Pancreas (tissue), 10 donors: ENCODE measurements at regions not wholly inside any gene's neighbourhood (a gene's known extent, or its start where the extent isn't known, plus 50 kb on each side); places are given as distances from the start of the nearest gene placed in this dataset.

ENCODE experiments used
- ATAC-seq, 4 donors: fragments of 200-7000 bp; cut with Tn5 transposase; one replicate each; pipeline versions ENCODE4 v1.8.0 to v1.9.1; 2020; ENCODE audit warnings: mild to moderate bottlenecking in 4 of 4, moderate library complexity in 4 of 4
- DNase-seq, 6 donors: peaks; one replicate each; pipeline ENCODE4 v3.0.0-alpha.2; 2020
- FAIRE-seq: peaks from 2 replicates; lab custom pipeline; 2012; peaks lifted over from hg19 to GRCh38; lab: Jason Lieb, UNC
- H3K27ac ChIP-seq, 4 donors: fragments of 200-600 bp; sonication (generic); 1 replicate in 3 of 4; 2 replicates in 1 of 4; pipeline versions ENCODE4 v1.5.0 to v1.8.0; 2020
- H3K27me3 ChIP-seq, 4 donors: fragments of 200-600 bp; one replicate each; pipeline ENCODE4 v1.8.0; 2021
- H3K36me3 ChIP-seq, 3 donors: fragments of 200-600 bp; sonication (generic) in 1 of 3; one replicate each; pipeline versions ENCODE4 v1.5.0 to v1.8.0; 2020 to 2021
- H3K4me1 ChIP-seq, 3 donors: fragments of 200-600 bp; one replicate each; pipeline ENCODE4 v1.8.0; 2021
- H3K4me3 ChIP-seq, 4 donors: fragments of 200-600 bp; sonication (generic) in 2 of 4; one replicate each; pipeline versions ENCODE4 v1.5.0 to v1.8.0; 2020 to 2021
- H3K9me3 ChIP-seq, 4 donors: fragments of 200-600 bp; one replicate each; pipeline ENCODE4 v1.8.0; 2021
- WGBS, 2 donors: extraction: QIAGEN DNeasy Blood & Tissue Kit; methylation state at CpG; one replicate each; pipeline ENCODE4 v1.1.7; 2013; 5-methylcytosine and 5-hydroxymethylcytosine counted together
- intact Hi-C, 3 donors: fragments of 100-400 bp; cut with DNase I; formaldehyde crosslinking; loops; one replicate each; pipeline versions ENCODE4 v1.11.1 to v1.14.2; 2022
- TF ChIP-seq, protein P1 (sequence below), 4 donors: fragments of 200-600 bp; sonication (generic) in 3 of 4; IDR thresholded peaks; one replicate each; pipeline versions ENCODE4 v1.5.0 to v1.8.0; 2021; ENCODE audit warnings: antibody characterized with exemption in 4 of 4
- donor health status: healthy with polysubstance abuse.
- donor health status: DM: no; HTN: no; CAD: no; lungs with moderate emphysema.
- donor health status: DM: no; HTN: no; CAD: no.
- donor health status: control.
- donor health status: control.
- donor health status: Bipolar disorder and iron deficiency.
- donor health status: DM: yes; HTN: yes; CAD: no.
- donor health status: DM: no; HTN: no; CAD: no.
- donor health status: DM: no; HTN: no; CAD: no.
- donor health status: DM: yes; HTN: yes; CAD: no.

DNA sequence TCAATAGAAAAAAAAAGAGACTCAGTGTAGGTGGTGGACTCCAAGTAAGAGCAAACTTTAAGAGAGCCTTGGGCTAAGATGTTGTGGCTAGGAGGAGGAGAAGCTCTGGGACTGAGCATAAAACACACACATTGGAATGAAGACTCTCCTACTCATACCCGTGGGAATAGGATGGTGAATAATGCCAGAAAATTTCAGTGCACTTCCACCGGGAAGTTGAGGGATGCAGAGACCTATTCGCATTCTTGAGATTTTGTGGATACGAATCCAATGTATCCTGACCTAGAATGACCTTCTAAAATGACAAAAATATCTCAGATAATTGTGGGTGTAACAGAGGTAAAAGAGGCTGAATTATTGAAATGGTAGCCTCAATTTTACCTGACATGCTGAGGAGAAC lies 388.7 kb upstream of the SGO1 start:
- intact Hi-C loops, result no loop called here
- no peak overlapping the region for H3K4me3 ChIP-seq
- ATAC-seq, result no peak
- DNase-seq, result no peak
- H3K27ac ChIP-seq, result no peak overlapping the region
- FAIRE-seq, result no peak
- no peaks in the 10 kb centered on the region for H3K9me3 ChIP-seq
- WGBS, 2 donors, result 83 to 84% methylated on average over 4 of the region's 4 CpGs
- TF ChIP-seq, protein P1, sequence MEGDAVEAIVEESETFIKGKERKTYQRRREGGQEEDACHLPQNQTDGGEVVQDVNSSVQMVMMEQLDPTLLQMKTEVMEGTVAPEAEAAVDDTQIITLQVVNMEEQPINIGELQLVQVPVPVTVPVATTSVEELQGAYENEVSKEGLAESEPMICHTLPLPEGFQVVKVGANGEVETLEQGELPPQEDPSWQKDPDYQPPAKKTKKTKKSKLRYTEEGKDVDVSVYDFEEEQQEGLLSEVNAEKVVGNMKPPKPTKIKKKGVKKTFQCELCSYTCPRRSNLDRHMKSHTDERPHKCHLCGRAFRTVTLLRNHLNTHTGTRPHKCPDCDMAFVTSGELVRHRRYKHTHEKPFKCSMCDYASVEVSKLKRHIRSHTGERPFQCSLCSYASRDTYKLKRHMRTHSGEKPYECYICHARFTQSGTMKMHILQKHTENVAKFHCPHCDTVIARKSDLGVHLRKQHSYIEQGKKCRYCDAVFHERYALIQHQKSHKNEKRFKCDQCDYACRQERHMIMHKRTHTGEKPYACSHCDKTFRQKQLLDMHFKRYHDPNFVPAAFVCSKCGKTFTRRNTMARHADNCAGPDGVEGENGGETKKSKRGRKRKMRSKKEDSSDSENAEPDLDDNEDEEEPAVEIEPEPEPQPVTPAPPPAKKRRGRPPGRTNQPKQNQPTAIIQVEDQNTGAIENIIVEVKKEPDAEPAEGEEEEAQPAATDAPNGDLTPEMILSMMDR (IDR thresholded peaks at IDR 0.05), result no peak
- H3K27me3 ChIP-seq, result no peaks in the 10 kb centered on the region
- no peaks in the 10 kb centered on the region for H3K36me3 ChIP-seq
- H3K4me1 ChIP-seq, result no peaks in the 10 kb centered on the region

DNA sequence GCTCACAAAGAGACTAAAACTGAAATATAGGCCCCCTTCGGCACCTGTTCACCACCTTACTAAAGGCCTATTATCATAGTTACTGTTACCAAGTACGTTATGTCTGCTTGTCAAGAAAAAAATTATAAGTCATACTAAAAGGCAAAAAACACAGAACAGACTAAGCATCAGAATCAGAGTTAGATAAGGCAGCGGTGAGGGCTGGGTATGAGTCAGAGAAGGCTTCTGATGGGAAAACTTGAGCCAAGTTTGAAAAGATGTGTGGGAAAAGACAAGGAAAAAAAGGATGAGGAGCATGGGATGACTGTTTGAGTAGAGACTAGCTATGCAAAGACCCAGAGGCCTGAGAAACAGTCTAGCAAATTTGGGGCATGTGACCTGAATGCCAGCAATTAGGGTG lies 387.2 kb upstream of the SGO1 start:
- Histone ChIP-seq H3K9me3 (no peaks in the 10 kb centered on the region), H3K4me3 (no peak overlapping the region), H3K36me3 (no peaks in the 10 kb centered on the region), H3K27ac (no peak overlapping the region), H3K4me1 (no peaks in the 10 kb centered on the region), H3K27me3 (no peaks in the 10 kb centered on the region)
- 89 to 91% methylated on average over 3 of the region's 3 CpGs for WGBS, 2 donors
- FAIRE-seq (no peak), ATAC-seq (no peak), DNase-seq (no peak)
- TF ChIP-seq, protein P1 (IDR thresholded peaks at IDR 0.05), result no peak
- intact Hi-C loops, result no loop called here

DNA sequence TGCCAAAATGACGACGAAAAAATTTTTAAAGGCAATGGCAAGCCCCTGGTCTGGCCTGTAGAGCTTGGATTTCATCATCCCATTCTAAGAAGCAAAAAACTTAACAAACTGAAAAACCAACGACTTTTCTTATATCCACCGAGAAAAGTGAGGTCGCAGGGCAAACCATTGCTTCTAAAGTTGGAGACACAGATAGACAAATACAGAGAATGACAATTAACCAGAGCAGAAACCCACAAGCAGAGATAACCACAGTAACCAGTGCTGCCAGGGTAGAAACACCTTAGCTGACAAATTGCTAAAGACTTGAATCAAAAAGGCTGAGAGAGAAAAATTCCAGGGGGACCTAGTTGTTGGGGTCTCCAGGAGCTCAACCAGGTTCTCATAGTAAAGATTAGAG lies 386.5 kb upstream of the SGO1 start:
- Histone ChIP-seq H3K27ac (no peak overlapping the region), H3K27me3 (no peaks in the 10 kb centered on the region), H3K36me3 (no peaks in the 10 kb centered on the region), H3K4me1 (no peaks in the 10 kb centered on the region), H3K4me3 (no peak overlapping the region), H3K9me3 (no peaks in the 10 kb centered on the region)
- FAIRE-seq (no peak), DNase-seq (no peak), ATAC-seq (no peak)
- TF ChIP-seq, protein P1 (IDR thresholded peaks at IDR 0.05), result no peak
- intact Hi-C loops, result no loop called here
- 86 to 88% methylated on average over 5 of the region's 5 CpGs for WGBS, 2 donors

DNA sequence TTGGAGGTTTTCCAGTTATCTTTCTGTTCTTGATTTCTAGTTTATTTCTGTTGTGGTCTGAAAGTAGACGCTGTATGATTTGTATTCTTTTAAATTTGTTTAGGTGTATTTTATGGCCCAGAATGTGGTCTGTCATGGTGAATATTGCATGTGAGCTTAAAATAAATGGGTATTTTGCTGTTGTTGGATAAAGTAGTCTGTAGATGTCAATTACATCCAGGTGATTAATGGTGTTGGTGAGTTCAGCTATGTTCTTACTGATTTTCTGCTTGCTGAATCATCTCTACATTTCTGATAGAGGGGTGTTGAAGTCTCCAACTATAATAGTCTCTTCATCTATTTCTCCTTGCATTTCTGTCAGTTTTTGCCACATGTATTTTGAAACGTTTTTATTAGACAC lies 383.3 kb upstream of the SGO1 start:
- DNase-seq (no peak), FAIRE-seq (no peak), ATAC-seq (no peak)
- WGBS, 2 donors, result 21 to 25% methylated on average over 2 of the region's 2 CpGs
- Histone ChIP-seq H3K4me1 (no peaks in the 10 kb centered on the region), H3K27me3 (no peaks in the 10 kb centered on the region), H3K27ac (no peak overlapping the region), H3K4me3 (no peak overlapping the region), H3K9me3 (no peaks in the 10 kb centered on the region), H3K36me3 (no peaks in the 10 kb centered on the region)
- intact Hi-C loops, result no loop called here
- TF ChIP-seq, protein P1 (IDR thresholded peaks at IDR 0.05), result no peak

DNA sequence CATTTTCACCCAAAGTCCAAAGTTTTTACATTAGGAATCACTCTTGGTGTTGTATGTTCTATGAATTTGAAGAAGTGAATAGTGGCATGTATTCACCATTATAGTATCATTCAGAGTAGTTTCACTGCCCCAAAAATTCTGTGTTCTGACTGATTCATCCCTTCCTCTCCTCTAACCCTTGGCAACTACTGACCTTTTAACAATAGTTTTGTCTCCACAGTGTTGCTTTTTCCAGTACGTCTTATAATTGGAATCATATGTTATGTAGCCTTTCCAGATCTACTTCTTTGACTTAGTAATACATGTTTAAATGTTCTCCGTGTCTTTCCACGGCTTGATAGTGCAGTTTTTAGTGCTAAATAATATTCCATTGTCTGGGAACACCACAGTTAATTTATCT lies 379.0 kb upstream of the SGO1 start:
- TF ChIP-seq, protein P1 (IDR thresholded peaks at IDR 0.05), result no peak
- no peaks in the 10 kb centered on the region for H3K36me3 ChIP-seq
- ATAC-seq (no peak), DNase-seq (no peak), FAIRE-seq (no peak)
- WGBS, 2 donors, result 77 to 81% methylated on average over 3 of the region's 3 CpGs
- H3K9me3 ChIP-seq, result no peaks in the 10 kb centered on the region
- intact Hi-C loops, result no loop called here
- H3K27ac ChIP-seq, result no peak overlapping the region
- no peaks in the 10 kb centered on the region for H3K4me1 ChIP-seq
- no peaks in the 10 kb centered on the region for H3K27me3 ChIP-seq
- no peak overlapping the region for H3K4me3 ChIP-seq
